ENCODE measurements at regions not wholly inside any gene's neighbourhood (a gene's known extent, or its start where the extent isn't known, plus 50 kb on each side); places are given as distances from the start of the nearest gene placed in this dataset.
"Not testable (repeated sequence)": the region's sequence is repeated elsewhere in the genome, so short reads cannot be mapped to it uniquely, and the experiment has no call there.

DNA sequence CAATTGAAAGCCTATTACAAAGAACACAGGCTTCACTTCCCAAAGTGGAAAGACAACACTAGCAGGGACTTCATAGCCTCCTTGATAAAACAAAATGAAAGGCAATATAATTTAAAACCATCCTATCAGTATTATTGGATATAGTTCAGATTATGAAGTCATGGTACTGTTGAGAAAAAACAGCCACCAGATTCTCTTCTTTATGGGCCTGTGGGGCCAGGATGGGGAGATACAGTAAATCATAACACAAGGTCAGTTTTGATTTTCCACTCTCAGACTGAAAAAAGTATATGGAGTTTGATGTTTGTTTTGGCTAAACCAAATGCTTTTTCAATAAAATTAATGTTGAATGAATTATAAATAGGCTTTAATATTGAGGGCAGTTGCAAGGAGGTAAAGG, 129.1 kb downstream of the BCL2L11 start:
- DNase-seq (ENCODE audit: low spot score) (no peak), ATAC-seq (no peak)
- intact Hi-C loops (cut with DNase I): no loop called here

DNA sequence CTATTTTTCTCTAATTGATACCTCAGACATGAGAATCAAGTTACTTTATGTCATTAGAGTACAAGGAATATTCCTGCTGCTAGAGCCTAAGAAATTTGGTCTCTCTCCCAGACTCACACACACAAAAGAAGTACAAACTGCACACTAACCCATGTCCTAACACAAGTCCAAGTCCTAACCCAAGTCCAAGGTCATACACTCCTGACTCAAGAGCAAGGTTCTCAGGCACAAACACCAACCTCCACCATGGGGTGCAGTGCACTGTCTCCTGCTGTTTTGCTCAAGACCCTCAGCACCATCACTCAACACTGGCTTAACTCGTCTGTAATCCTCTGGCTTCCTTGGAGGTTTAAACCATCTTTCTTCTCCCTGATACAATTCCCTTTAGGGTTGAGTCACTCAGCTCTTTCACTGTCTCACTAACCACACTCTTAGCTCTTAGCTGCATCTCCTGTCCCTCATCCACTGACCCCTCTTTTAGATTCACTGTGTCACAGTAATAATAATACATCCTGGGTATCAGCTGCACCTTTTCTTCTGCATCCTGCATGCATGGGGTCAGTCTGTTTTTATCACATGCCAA, 129.8 kb downstream of the BCL2L11 start:
- ATAC-seq: no peak
- intact Hi-C loops (cut with DNase I): no loop called here
- no peak for DNase-seq (ENCODE audit: low spot score)

GRCh38 chr2:111251711-111252110, 131.0 kb downstream of the BCL2L11 start:
- no peak for ATAC-seq

GRCh38 chr2:111252436-111252835, 131.7 kb downstream of the BCL2L11 start:
- DNase-seq (ENCODE audit: low spot score) (no peak), ATAC-seq (no peak)
- intact Hi-C loops (cut with DNase I): no loop called here

More at GRCh38 chr2:111251711-111252110, 131.0 kb downstream of the BCL2L11 start:
- DNase-seq (ENCODE audit: low spot score): no peak
- intact Hi-C loops (cut with DNase I): no loop called here

GRCh38 chr2:111254916-111255315, 134.2 kb downstream of the BCL2L11 start:
- DNase-seq (ENCODE audit: low spot score); intact Hi-C loops (cut with DNase I); ATAC-seq: not testable (repeated sequence)

DNA sequence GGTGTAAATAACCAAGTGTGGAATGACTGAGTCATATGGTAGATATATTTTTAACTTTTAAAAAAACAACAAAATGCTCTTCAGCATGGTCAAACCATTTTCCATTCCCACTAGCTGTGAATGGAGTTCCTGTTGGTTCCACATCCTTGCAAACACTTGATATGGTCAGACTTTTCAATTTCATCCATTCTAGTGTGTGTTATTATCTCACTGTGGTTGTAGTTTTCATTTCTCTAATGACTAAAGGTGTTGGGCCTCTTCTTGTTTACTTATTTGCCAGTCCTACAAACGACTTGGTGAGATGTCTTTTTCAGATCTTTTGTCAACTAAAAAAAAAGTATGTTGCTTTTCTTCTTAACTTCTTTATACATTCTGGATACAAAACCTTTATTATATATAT, 135.9 kb downstream of the BCL2L11 start:
- ATAC-seq; intact Hi-C loops (cut with DNase I); DNase-seq (ENCODE audit: low spot score): not testable (repeated sequence)

- DNase-seq (ENCODE audit: low spot score); intact Hi-C loops (cut with DNase I); ATAC-seq: not testable (repeated sequence)
Measured at GRCh38 chr2:111257607-111258006, 136.9 kb downstream of the BCL2L11 start.

DNA sequence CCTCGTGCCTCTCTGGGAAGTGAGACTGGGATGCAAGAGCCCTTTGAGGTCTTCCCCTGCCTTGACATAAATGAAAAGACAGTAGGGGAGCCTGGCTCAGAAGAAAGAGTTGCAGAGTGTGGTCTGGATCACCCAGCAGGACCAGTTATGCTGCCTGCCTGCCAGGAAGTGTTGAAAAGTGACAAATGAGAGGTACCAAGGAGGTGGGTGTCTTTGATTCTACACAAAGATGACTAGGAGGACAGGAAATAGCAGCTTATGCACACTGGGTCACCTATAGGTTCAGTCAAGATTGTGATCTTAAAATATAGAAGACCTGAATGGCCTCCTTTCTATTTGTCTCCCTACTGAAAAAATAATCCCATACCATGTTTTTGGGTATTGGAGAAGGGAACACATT, 137.6 kb downstream of the BCL2L11 start:
- ATAC-seq; DNase-seq (ENCODE audit: low spot score); intact Hi-C loops (cut with DNase I): not testable (repeated sequence)

DNA sequence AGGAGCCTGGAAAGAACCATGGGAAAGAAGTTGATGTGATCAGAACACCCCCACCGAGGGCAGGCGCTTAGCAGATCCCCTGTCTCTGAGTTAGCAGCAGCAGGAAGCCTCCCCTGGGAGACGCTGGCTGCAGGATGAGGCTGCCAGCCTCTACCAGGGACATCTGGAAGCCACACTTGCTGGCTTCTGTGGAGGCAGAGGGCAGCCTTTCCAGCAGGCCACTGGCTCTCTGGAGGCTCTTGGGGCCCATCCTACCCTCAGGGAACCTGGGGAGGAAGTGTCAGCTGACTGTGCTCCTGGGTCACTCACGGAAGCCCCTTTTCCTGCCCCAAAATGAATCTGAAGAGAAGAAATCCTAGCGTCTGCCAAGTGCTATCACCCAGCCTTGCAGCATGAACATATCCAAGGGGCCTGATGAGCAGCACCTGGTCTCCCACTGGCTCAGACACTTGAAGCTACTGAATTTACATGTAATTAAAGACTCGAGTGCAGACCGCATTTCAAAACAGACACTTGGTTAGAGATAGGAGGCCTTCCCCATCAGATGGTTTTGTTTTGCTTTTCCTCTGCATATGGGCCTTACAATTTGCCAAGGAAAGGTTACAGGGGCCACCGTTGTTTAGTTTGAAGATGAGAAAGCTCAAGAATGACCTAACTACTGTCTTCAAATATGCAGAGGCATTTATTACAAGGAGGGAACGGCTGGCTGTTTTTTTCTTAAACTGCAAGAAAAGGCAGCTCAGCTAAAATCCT, 142.1 kb downstream of the BCL2L11 start:
- DNase-seq (ENCODE audit: low spot score); ATAC-seq; intact Hi-C loops (cut with DNase I): not testable (repeated sequence)

- DNase-seq (ENCODE audit: low spot score); ATAC-seq; intact Hi-C loops (cut with DNase I): not testable (repeated sequence)
Measured at GRCh38 chr2:111263380-111264017, 142.8 kb downstream of the BCL2L11 start.

DNA sequence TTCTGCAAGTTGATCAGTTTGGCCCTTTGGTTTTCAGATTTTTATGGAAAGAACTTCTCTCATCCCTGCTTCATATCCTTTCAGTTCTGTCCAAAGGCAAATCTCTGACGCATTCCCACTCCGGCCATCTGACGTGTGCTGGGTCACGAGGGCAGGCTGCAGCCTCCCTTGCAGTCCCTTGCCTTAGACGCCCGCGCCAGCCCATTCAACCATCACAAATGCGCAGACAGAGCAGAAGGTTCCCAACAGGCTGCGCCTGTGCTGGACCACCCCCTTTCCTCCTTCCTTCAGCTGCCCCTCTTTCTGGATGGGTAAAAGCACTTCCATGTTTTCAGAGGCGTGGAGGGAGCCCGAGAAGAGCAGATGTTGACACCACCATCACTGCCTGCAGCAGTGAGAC, 144.2 kb downstream of the BCL2L11 start:
- ATAC-seq; DNase-seq (ENCODE audit: low spot score); intact Hi-C loops (cut with DNase I): not testable (repeated sequence)

DNA sequence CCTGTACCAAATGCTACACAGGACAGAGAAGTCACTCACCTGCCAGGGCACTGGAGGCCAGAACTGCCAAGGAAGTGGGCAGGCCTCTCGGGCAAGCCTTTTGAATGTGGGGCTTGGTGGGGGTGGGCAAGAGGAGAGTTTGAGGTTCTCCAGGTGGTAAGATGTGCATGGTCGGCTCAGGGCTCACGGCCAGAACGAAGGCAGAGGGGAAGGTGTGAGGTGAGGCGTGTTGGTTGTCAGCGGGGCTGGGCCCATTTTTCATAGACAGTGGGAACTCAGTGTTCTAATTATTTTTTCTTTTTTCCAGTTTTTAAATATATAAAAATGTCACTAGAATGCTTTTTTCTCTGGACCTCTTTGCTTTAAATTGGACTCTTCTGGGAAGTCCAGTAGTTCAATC, 145.8 kb downstream of the BCL2L11 start:
- DNase-seq (ENCODE audit: low spot score); intact Hi-C loops (cut with DNase I); ATAC-seq: not testable (repeated sequence)

DNA sequence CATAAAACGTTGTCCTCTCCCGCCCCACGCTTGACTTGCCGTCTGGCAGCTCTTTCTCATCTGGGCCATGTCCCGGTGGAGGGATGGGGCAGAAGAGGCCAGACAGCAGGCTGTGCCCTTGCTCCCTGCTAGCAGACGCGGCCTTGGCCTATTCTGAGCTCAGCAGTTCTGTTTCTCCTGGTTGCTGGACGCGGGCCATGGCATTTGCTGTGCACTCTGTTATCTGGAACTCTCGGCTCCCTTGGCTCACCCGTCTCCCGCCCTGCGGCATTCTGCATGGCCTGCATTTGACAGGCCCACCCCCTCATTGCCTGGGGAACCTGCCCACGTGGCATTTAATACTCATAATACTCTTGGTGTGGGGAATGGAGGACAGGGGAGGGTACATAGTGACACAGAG, 146.3 kb downstream of the BCL2L11 start:
- ATAC-seq (peak; percentile 96), DNase-seq (ENCODE audit: low spot score) (peak; percentile 71)
- intact Hi-C loops (cut with DNase I): not testable (repeated sequence)

GRCh38 chr2:111269761-111270323, 149.1 kb downstream of the BCL2L11 start:
- ATAC-seq; DNase-seq (ENCODE audit: low spot score); intact Hi-C loops (cut with DNase I): not testable (repeated sequence)

- ATAC-seq; intact Hi-C loops (cut with DNase I); DNase-seq (ENCODE audit: low spot score): not testable (repeated sequence)
Measured at GRCh38 chr2:111270569-111270968, 149.9 kb downstream of the BCL2L11 start.

- intact Hi-C loops (cut with DNase I); DNase-seq (ENCODE audit: low spot score); ATAC-seq: not testable (repeated sequence)
Measured at GRCh38 chr2:111271647-111272304, 151.1 kb downstream of the BCL2L11 start.

DNA sequence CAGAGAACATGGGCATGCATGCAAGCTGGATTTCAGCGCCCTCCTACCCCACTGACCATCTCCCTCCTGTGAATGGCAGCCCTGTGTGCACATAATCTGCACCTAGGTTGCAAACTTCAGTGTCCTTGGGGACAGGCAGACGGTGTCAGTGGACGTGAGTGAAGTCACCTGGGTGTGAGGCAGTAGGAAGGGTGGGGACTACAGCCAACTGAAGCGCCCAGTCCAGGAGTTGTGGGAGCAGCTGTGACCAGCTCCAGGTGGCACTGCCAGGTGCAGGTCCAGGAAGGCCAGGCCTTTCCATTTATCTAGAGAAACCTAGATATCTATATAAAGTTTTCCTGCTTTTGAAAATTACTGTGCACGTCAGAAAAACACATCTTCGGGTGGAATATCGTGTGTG, 152.3 kb downstream of the BCL2L11 start:
- DNase-seq (ENCODE audit: low spot score); ATAC-seq; intact Hi-C loops (cut with DNase I): not testable (repeated sequence)

DNA sequence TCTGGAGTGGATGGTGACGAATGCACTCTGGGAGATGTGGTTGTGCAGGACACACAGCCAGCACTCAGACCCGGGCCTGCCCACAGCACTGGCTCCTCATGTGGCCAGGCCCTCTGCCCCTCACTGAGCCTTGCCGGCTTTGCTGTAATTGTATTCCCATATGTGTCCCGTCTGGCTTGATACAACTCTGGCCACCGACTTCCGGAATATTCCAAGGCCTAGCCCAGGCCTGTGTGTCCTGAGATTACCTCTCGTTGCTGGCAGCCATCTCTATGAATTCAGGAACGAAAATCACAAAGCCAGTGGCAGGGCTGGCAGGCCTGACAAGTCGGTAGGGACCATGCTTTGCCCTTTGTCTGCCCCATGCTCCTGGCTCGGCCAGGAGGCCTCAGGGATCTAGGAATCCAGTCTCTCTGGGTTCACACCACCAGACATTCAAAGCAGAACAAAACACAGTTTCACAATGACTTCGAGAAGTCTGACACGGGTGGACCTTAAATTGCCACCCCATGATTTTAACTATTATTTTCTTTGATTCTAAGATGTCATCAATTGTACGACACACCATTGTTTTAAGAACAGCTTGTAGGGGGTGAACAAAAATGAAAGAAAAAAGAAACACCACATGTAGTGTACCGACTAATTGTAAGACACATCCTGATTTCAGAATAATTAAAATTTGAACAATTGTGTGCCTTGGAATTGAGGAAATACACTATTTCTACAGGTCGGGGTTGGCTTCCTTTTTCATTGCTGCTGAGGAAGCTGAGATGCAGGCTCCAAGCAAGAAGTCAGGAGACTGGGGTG, 154.5 kb downstream of the BCL2L11 start:
- peak; percentile 30 for ATAC-seq
- DNase-seq (ENCODE audit: low spot score); intact Hi-C loops (cut with DNase I): not testable (repeated sequence)
